ENCODE measurements at regions not wholly inside any gene's neighbourhood (a gene's known extent, or its start where the extent isn't known, plus 50 kb on each side); places are given as distances from the start of the nearest gene placed in this dataset.

GRCh38 chr6:143595251-143596036 lies 82.3 kb upstream of the PHACTR2 start:
- TF ChIP-seq CTCF (conservative IDR thresholded peaks at IDR 0.05) (no peak), EZH2 (IDR thresholded peaks at IDR 0.05; ENCODE audit: low read depth) (no peak)

GRCh38 chr6:143594647-143595046 lies 83.1 kb upstream of the PHACTR2 start:
- TF ChIP-seq CTCF (conservative IDR thresholded peaks at IDR 0.05) (no peak), EZH2 (IDR thresholded peaks at IDR 0.05; ENCODE audit: low read depth) (no peak)
- Histone ChIP-seq H4K20me1 (ENCODE audit: insufficient read depth) (no peaks in the 10 kb centered on the region), H3K4me3 (no peak overlapping the region), H3K27me3 (ENCODE audit: insufficient read depth, low read depth) (no peaks in the 10 kb centered on the region), H3K9me3 (ENCODE audit: insufficient read depth, low read depth) (no peaks in the 10 kb centered on the region), H3K36me3 (ENCODE audit: low read depth) (no peaks in the 10 kb centered on the region), H3K4me2 (no peak overlapping the region), H3K79me2 (ENCODE audit: low read depth) (no peaks in the 10 kb centered on the region), H3F3A (ENCODE audit: insufficient read depth, low read depth) (no peaks in the 10 kb centered on the region), H3K9me2 (ENCODE audit: insufficient read depth) (no peaks in the 10 kb centered on the region), H3K27ac (no peak overlapping the region), H2AFZ (no peak overlapping the region), H3K4me1 (replicated peaks; ENCODE audit: insufficient read depth) (no peaks in the 10 kb centered on the region)
- intact Hi-C loops (cut with micrococcal nuclease; ENCODE audit: unreplicated experiment), result no loop called here
- POLR2A ChIA-PET (ENCODE audit: unreplicated experiment), result interaction anchor here (0.7 kb wide), 1 partner anchor 26 kb away, joined by 3 read pairs; no protein-coding TSS in a partner anchor
- CTCF ChIA-PET, result no interaction called here
- no peak for DNase-seq
- no TSS peak for BruUV-seq (replicated peaks)

More at GRCh38 chr6:143595251-143596036, 82.3 kb upstream of the PHACTR2 start:
- intact Hi-C loops (cut with micrococcal nuclease; ENCODE audit: unreplicated experiment), result no loop called here
- ChIA-PET POLR2A (ENCODE audit: unreplicated experiment) (interaction anchor here (0.7 kb wide), 1 partner anchor 442 kb away, joined by 3 read pairs; no protein-coding TSS in a partner anchor), CTCF (no interaction called here)
- no TSS peak for BruUV-seq (replicated peaks)
- H3K4me3 ChIP-seq, result no peak overlapping the region
- no peaks in the 10 kb centered on the region for H3K27me3 ChIP-seq (ENCODE audit: insufficient read depth, low read depth)
- H3F3A ChIP-seq (ENCODE audit: insufficient read depth, low read depth), result no peaks in the 10 kb centered on the region
- no peaks in the 10 kb centered on the region for H4K20me1 ChIP-seq (ENCODE audit: insufficient read depth)
- H3K9me2 ChIP-seq (ENCODE audit: insufficient read depth), result no peaks in the 10 kb centered on the region; the same call in 1 of the 2 replicates
- no peaks in the 10 kb centered on the region for H3K9me3 ChIP-seq (ENCODE audit: insufficient read depth, low read depth)
- H3K79me2 ChIP-seq (ENCODE audit: low read depth), result no peaks in the 10 kb centered on the region
- no peak overlapping the region for H2AFZ ChIP-seq
- no peaks in the 10 kb centered on the region for H3K4me1 ChIP-seq (replicated peaks; ENCODE audit: insufficient read depth)
- no peak for DNase-seq
- no peak overlapping the region for H3K27ac ChIP-seq
- H3K36me3 ChIP-seq (ENCODE audit: low read depth), result no peaks in the 10 kb centered on the region
- H3K4me2 ChIP-seq, result no peak overlapping the region

- intact Hi-C loops (cut with micrococcal nuclease; ENCODE audit: unreplicated experiment), result no loop called here
- no peaks in the 10 kb centered on the region for H3K79me2 ChIP-seq (ENCODE audit: low read depth)
- no peak overlapping the region for H3K27ac ChIP-seq
- TF ChIP-seq CTCF (conservative IDR thresholded peaks at IDR 0.05) (peak; percentile 64), EZH2 (IDR thresholded peaks at IDR 0.05; ENCODE audit: low read depth) (no peak)
- no TSS peak for BruUV-seq (replicated peaks)
- no peaks in the 10 kb centered on the region for H3K9me2 ChIP-seq (ENCODE audit: insufficient read depth)
- H3K4me1 ChIP-seq (replicated peaks; ENCODE audit: insufficient read depth), result no peaks in the 10 kb centered on the region
- no peaks in the 10 kb centered on the region for H3K36me3 ChIP-seq (ENCODE audit: low read depth)
- no peaks in the 10 kb centered on the region for H3K9me3 ChIP-seq (ENCODE audit: insufficient read depth, low read depth)
- H3K4me2 ChIP-seq, result no peak overlapping the region
- no peaks in the 10 kb centered on the region for H3F3A ChIP-seq (ENCODE audit: insufficient read depth, low read depth)
- H4K20me1 ChIP-seq (ENCODE audit: insufficient read depth), result no peaks in the 10 kb centered on the region
- no peak overlapping the region for H3K4me3 ChIP-seq
- CTCF ChIA-PET, result no interaction called here
- no peak for DNase-seq
- POLR2A ChIA-PET (ENCODE audit: unreplicated experiment), result no interaction called here
- H2AFZ ChIP-seq, result no peak overlapping the region
- no peaks in the 10 kb centered on the region for H3K27me3 ChIP-seq (ENCODE audit: insufficient read depth, low read depth)
Measured at GRCh38 chr6:143592335-143592734, 80.8 kb upstream of the FUCA2 start.
